Smooth muscle cell (in vitro differentiated cells): ENCODE measurements at regions not wholly inside any gene's neighbourhood (a gene's known extent, or its start where the extent isn't known, plus 50 kb on each side); places are given as distances from the start of the nearest gene placed in this dataset.

Experiments used
- DNase-seq: peaks from one replicate; lab custom pipeline; 2025; ENCODE audit not compliant: unreplicated experiment; lab: John Stamatoyannopoulos, UW
- H2AFZ ChIP-seq: fragments of 200-600 bp; sonication (generic); 2 replicates; pipeline ENCODE4 v1.6.0; 2016; ENCODE audit warnings: antibody characterized with exemption, low read depth, mild to moderate bottlenecking
- H3F3A ChIP-seq: fragments of 200-600 bp; sonication (generic); 2 replicates; pipeline ENCODE4 v1.6.0; 2017; ENCODE audit warnings: antibody characterized with exemption, low read depth
- H3K27ac ChIP-seq: fragments of 200-600 bp; sonication (generic); 2 replicates; pipeline ENCODE4 v1.5.1; 2016; ENCODE audit warnings: low read depth, mild to moderate bottlenecking
- H3K27me3 ChIP-seq: fragments of 200-600 bp; sonication (generic); 2 replicates; pipeline ENCODE4 v1.6.1; 2016; ENCODE audit warnings: low read depth, mild to moderate bottlenecking
- H3K36me3 ChIP-seq: fragments of 200-600 bp; sonication (generic); 2 replicates; pipeline ENCODE4 v1.5.1; 2016; ENCODE audit warnings: low read depth
- H3K4me1 ChIP-seq: fragments of 200-600 bp; sonication (generic); 2 replicates; pipeline ENCODE4 v1.5.1; 2016; ENCODE audit warnings: low read depth
- H3K4me2 ChIP-seq: fragments of 200-600 bp; sonication (generic); 2 replicates; pipeline ENCODE4 v1.6.0; 2016; ENCODE audit warnings: mild to moderate bottlenecking
- H3K4me3 ChIP-seq: fragments of 200-600 bp; sonication (generic); 2 replicates; pipeline ENCODE4 v1.5.1; 2016; ENCODE audit warnings: mild to moderate bottlenecking
- H3K79me2 ChIP-seq: fragments of 200-600 bp; sonication (generic); 2 replicates; pipeline ENCODE4 v1.6.0; 2016; ENCODE audit warnings: low read depth, mild to moderate bottlenecking
- H3K9ac ChIP-seq: fragments of 200-600 bp; sonication (generic); 2 replicates; pipeline ENCODE4 v1.6.0; 2016; ENCODE audit warnings: low read depth
- H3K9me3 ChIP-seq: fragments of 200-600 bp; sonication (generic); replicated peaks from 2 replicates; pipeline ENCODE4 v1.5.1; 2016; ENCODE audit warnings: low read depth
- H4K20me1 ChIP-seq: fragments of 200-600 bp; sonication (generic); 2 replicates; pipeline ENCODE4 v1.6.0; 2016; ENCODE audit warnings: low read depth
- CTCF ChIP-seq: fragments of 200-600 bp; sonication (generic); IDR thresholded peaks from 2 replicates; pipeline ENCODE4 v1.5.1; 2017; ENCODE audit warnings: borderline replicate concordance, mild to moderate bottlenecking, antibody characterized with exemption; ENCODE audit not compliant: insufficient read depth, poor library complexity, severe bottlenecking
- WGBS: methylation state at CpG from one replicate; pipeline ENCODE4 v1.1.7; 2016; ENCODE audit warnings: low lambda C conversion rate; 5-methylcytosine and 5-hydroxymethylcytosine counted together

GRCh38 chr19:28238270-28238820 lies 974.6 kb downstream of the UQCRFS1 start:
- no peaks in the 10 kb centered on the region for H3F3A ChIP-seq
- no peaks in the 10 kb centered on the region for H3K9me3 ChIP-seq
- H3K4me2 ChIP-seq = no peak overlapping the region
- H2AFZ ChIP-seq = no peak overlapping the region
- H4K20me1 ChIP-seq = no peaks in the 10 kb centered on the region
- no peaks in the 10 kb centered on the region for H3K27me3 ChIP-seq
- no peak for DNase-seq
- H3K4me3 ChIP-seq = no peak overlapping the region
- H3K36me3 ChIP-seq = no peaks in the 10 kb centered on the region
- no peak overlapping the region for H3K9ac ChIP-seq
- no peaks in the 10 kb centered on the region for H3K79me2 ChIP-seq
- no peak for TF ChIP-seq CTCF
- no peak overlapping the region for H3K27ac ChIP-seq
- no peaks in the 10 kb centered on the region for H3K4me1 ChIP-seq

GRCh38 chr19:28235606-28236125 lies 977.3 kb downstream of the UQCRFS1 start:
- Histone ChIP-seq H3K9ac (no peak overlapping the region), H3K27me3 (no peaks in the 10 kb centered on the region), H3K79me2 (no peaks in the 10 kb centered on the region), H3K4me3 (no peak overlapping the region), H3K4me1 (no peaks in the 10 kb centered on the region), H3K27ac (no peak overlapping the region), H3K9me3 (no peaks in the 10 kb centered on the region), H3K36me3 (no peaks in the 10 kb centered on the region), H3K4me2 (no peak overlapping the region), H3F3A (no peaks in the 10 kb centered on the region), H4K20me1 (no peaks in the 10 kb centered on the region), H2AFZ (no peak overlapping the region)
- DNase-seq = no peak
- 46% methylated on average over 4 of the region's 4 CpGs for WGBS
- no peak for TF ChIP-seq CTCF

GRCh38 chr19:28234637-28235036 lies 978.3 kb downstream of the UQCRFS1 start:
- Histone ChIP-seq H4K20me1 (no peaks in the 10 kb centered on the region), H3K36me3 (no peaks in the 10 kb centered on the region), H3K27me3 (no peaks in the 10 kb centered on the region), H3K4me2 (no peak overlapping the region), H2AFZ (no peak overlapping the region), H3K27ac (no peak overlapping the region), H3K79me2 (no peaks in the 10 kb centered on the region), H3K9me3 (no peaks in the 10 kb centered on the region), H3K9ac (no peak overlapping the region), H3K4me3 (no peak overlapping the region), H3K4me1 (no peaks in the 10 kb centered on the region), H3F3A (no peaks in the 10 kb centered on the region)
- DNase-seq = no peak
- no peak for TF ChIP-seq CTCF
- WGBS = 22% methylated on average over 6 of the region's 6 CpGs

- Histone ChIP-seq H3K36me3 (no peaks in the 10 kb centered on the region), H3K9ac (no peak overlapping the region), H3K4me3 (no peak overlapping the region), H2AFZ (no peak overlapping the region), H4K20me1 (no peaks in the 10 kb centered on the region), H3F3A (no peaks in the 10 kb centered on the region), H3K79me2 (no peaks in the 10 kb centered on the region), H3K4me1 (no peaks in the 10 kb centered on the region), H3K27ac (no peak overlapping the region), H3K4me2 (no peak overlapping the region), H3K27me3 (no peaks in the 10 kb centered on the region), H3K9me3 (no peaks in the 10 kb centered on the region)
- no peak for DNase-seq
- TF ChIP-seq CTCF = no peak
- WGBS = 93% methylated on average over 2 of the region's 2 CpGs
Measured at GRCh38 chr19:28228854-28229253, 984.1 kb downstream of the UQCRFS1 start.
